ENCODE measurements at regions not wholly inside any gene's neighbourhood (a gene's known extent, or its start where the extent isn't known, plus 50 kb on each side); places are given as distances from the start of the nearest gene placed in this dataset.
"Not testable (repeated sequence)": the region's sequence is repeated elsewhere in the genome, so short reads cannot be mapped to it uniquely, and the experiment has no call there.

- DNase-seq (ENCODE audit: low read depth in 1 of 2, low spot score in 1 of 2) = no peak
Measured at GRCh38 chr3:95715128-95715527, 1099.3 kb upstream of the EPHA6 start.

DNA sequence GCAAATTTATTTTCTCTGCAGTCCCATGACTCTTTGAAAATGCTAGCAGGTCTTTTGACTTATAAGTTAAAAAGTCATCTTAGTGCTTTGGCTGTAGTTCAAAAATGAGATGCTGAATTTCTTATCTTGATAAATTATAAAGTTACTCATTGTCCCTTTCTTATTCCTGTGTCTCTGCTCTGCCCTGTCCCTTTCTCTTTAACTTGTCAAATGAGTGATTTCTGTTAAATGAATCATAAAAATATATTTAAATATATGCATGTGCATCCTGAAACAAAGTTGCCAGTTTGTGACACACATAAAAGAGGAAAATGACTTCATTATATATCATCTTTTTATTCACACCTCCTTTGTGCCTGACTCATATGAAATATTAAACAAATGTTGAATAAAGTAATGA lies 1097.3 kb upstream of the EPHA6 start:
- DNase-seq (ENCODE audit: low read depth in 1 of 2, low spot score in 1 of 2) = no peak

DNA sequence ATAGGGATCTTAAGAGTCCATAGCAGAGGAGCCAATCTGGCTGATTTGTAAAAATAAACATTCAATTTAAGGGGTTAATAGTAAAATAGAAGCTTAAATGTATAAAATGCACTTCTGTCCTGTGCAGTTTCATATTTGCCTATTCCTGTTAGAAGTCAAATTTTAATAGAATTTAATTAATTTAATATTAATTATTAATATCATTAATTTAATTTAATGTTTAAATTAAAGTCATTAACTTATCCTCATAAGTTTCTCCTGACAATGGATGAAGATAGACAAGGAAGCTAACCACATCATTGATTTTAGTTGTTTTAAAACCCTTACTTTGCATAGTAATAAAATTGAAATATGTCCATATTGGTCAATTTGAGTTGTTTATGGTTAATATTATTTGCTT lies 1096.2 kb upstream of the EPHA6 start:
- no peak for DNase-seq (ENCODE audit: low read depth in 1 of 2, low spot score in 1 of 2)

- no peak for DNase-seq (ENCODE audit: low read depth in 1 of 2, low spot score in 1 of 2)
Measured at GRCh38 chr3:95719481-95719880, 1094.9 kb upstream of the EPHA6 start.

DNA sequence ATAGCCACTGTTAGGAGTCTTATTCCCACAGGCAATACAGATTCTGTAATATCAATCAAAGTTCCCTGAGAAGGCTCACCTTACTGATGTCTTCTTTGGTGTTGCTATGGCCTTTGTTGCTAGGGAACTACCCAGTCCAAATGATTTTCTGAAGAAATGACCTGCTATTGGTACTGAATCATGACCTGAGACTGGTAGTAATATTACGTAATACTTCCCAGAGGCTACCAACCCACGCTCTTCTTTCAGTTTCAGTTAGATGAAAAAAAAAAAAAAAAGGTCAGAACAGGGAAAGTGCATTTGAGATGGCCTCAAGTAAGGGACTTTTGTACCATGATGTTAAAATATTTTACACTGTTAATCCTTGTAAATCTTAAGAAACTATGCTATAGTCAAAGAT lies 1092.5 kb upstream of the EPHA6 start:
- DNase-seq (ENCODE audit: low read depth in 1 of 2, low spot score in 1 of 2) = no peak

GRCh38 chr3:95725770-95726169 lies 1088.6 kb upstream of the EPHA6 start:
- no peak for DNase-seq (ENCODE audit: low read depth in 1 of 2, low spot score in 1 of 2)

- DNase-seq (ENCODE audit: low read depth in 1 of 2, low spot score in 1 of 2) = no peak
Measured at GRCh38 chr3:95731753-95732152, 1082.6 kb upstream of the EPHA6 start.

- DNase-seq (ENCODE audit: low read depth in 1 of 2, low spot score in 1 of 2) = no peak
Measured at GRCh38 chr3:95733336-95733735, 1081.1 kb upstream of the EPHA6 start.

DNA sequence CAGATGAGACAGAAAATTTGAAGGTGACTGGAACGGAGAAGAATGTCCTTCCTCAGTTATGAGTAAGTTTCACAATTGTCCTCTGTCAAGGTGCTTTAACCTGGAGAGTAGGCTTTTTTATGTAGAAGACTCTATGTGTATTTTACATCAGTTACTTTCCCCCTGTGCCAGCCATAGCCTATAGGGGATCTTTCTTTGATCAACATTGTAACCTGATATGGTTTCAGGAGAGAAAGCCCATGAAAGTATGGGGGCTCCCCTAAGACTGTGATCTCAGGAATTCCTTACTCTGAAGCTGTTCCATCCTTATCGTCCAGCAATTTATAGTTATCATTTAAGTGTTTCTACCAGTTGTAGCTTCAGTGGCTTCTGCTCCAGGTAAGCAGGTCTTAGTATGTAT lies 1076.3 kb upstream of the EPHA6 start:
- no peak for DNase-seq (ENCODE audit: low read depth in 1 of 2, low spot score in 1 of 2)

DNA sequence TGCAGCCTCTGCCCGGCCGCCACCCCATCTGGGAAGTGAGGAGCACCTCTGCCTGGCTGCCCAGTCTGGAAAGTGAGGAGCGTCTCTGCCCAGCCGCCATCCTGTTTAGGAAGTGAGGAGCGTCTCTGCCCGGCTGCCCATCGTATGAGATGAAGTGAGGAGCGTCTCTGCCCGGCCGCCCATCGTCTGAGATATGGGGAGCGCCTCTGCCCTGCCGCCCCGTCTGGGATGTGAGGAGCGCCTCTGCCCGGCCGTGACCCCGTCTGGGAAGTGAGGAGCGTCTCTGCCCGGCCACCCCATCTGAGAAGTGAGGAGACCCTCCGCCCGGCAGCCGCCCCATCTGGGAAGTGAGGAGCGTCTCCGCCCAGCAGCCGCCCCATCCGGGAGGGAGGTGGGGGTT lies 1069.5 kb upstream of the EPHA6 start:
- DNase-seq (ENCODE audit: low read depth in 1 of 2, low spot score in 1 of 2) = not testable (repeated sequence)

GRCh38 chr3:95750097-95750496 lies 1064.3 kb upstream of the EPHA6 start:
- DNase-seq (ENCODE audit: low read depth in 1 of 2, low spot score in 1 of 2) = no peak

GRCh38 chr3:95751509-95751908 lies 1062.9 kb upstream of the EPHA6 start:
- no peak for DNase-seq (ENCODE audit: low read depth in 1 of 2, low spot score in 1 of 2)

DNA sequence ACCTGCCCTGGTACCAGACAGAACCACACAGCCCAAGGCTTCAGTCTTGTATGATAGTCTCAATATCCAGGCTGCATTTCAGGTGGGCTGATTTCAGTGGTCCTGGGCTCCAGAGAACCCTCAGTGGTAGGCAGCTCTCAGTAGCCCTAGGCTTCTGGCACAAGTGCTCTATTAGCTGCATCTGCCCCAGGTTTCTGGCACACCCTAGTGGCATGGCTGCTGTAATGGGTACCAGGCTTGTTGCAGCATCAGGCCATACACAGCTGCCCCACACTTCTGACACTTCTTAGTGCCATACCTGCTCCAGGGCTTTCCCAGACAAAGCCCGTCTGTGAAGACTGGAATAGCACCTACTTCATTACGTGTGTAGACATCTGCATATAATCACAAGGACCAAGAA lies 1062.2 kb upstream of the EPHA6 start:
- DNase-seq (ENCODE audit: low read depth in 1 of 2, low spot score in 1 of 2) = no peak

GRCh38 chr3:95758707-95759106 lies 1055.7 kb upstream of the EPHA6 start:
- no peak for DNase-seq (ENCODE audit: low read depth in 1 of 2, low spot score in 1 of 2)

GRCh38 chr3:95759614-95760301 lies 1054.6 kb upstream of the EPHA6 start:
- DNase-seq (ENCODE audit: low read depth in 1 of 2, low spot score in 1 of 2) = no peak

- DNase-seq (ENCODE audit: low read depth in 1 of 2, low spot score in 1 of 2) = no peak
Measured at GRCh38 chr3:95775486-95776094, 1038.8 kb upstream of the EPHA6 start.

DNA sequence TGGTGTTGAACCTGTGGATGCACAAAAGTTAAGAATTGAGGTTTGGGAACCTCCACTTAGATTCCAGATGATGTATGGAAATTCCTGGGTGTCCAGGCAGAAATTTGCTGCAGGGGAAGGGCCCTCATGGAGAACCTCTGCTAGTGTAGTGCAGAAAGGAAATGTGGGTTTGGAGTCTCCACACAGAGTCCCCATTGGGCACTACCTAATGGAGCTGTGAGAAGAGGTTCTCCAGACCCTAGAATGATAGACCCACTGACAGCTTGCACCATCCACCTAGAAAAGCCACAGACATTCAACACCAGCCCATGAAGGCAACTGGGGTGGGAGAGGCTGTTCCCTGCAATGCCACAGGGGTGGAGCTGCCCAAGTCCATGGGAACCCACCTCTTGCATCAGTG lies 1032.8 kb upstream of the EPHA6 start:
- no peak for DNase-seq (ENCODE audit: low read depth in 1 of 2, low spot score in 1 of 2)

DNA sequence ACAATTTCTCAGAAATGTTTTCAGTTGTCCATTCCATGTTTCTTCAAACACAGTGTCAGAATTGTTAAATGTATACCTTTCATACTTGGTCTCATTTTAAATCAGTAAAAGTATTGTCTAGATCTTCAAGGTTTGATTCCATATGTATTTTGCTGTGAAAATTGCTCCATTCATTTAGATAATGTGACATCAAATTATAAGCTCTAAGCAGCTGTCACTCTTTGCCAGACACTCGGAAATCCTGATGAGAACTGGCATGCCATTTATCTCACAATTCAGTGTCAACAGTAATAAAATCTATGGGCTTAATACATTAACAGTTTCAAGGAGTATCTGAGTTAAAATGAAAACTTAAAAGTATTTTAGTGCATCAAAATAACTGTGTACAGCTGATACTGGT lies 1025.3 kb upstream of the EPHA6 start:
- DNase-seq (ENCODE audit: low read depth in 1 of 2, low spot score in 1 of 2) = no peak

- no peak for DNase-seq (ENCODE audit: low read depth in 1 of 2, low spot score in 1 of 2)
Measured at GRCh38 chr3:95797081-95797480, 1017.3 kb upstream of the EPHA6 start.

GRCh38 chr3:95798628-95799027 lies 1015.8 kb upstream of the EPHA6 start:
- no peak for DNase-seq (ENCODE audit: low read depth in 1 of 2, low spot score in 1 of 2)

DNA sequence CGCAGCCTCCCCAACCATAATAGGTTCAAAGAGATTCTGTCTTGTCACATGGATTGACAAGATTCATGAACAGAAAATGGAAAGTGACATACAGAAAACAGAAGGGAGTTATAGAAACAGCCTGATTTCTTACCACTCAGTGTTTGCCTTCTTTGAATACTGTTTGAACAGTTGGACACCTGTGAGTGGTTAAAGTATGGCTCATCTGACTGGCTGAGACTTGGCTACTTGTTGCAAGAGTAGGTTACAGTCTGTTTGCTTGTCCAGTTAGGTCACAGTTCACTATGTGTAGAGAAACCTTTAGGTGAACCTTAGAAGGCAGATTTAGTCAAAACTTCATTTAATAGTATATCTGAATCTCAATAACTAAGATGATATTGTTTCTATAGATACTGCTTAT lies 1003.9 kb upstream of the EPHA6 start:
- DNase-seq (ENCODE audit: low read depth in 1 of 2, low spot score in 1 of 2) = no peak

- DNase-seq (ENCODE audit: low read depth in 1 of 2, low spot score in 1 of 2) = no peak
Measured at GRCh38 chr3:95813244-95813643, 1001.1 kb upstream of the EPHA6 start.

DNA sequence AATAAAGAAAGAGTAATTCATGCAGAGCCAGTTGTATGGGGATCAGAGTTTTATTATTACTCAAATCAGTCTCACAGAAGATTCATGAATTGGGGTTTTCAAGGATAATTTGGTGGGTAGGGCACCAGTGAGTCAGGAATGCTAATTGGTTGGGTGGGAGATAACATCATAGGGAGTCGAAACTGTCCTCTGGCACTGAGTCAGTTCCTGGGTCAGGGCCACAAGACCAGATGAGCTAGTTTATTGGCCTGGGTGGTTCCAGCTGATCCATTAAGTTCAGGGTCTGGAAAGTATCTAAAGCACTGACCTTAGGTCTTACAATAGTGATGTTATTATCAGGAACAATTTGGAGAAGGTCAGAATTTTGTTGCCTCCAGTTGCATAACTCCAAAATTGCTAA lies 998.6 kb upstream of the EPHA6 start:
- DNase-seq (ENCODE audit: low read depth in 1 of 2, low spot score in 1 of 2) = no peak
